Dendritic cell treated with granulocyte-macrophage colony-stimulating factor and Interleukin-4, amounts not matched to agents 40 ng/mL and 50 ng/mL, for 4 days (primary cell): ENCODE measurements at regions not wholly inside any gene's neighbourhood (a gene's known extent, or its start where the extent isn't known, plus 50 kb on each side); places are given as distances from the start of the nearest gene placed in this dataset.
"Not testable (repeated sequence)": the region's sequence is repeated elsewhere in the genome, so short reads cannot be mapped to it uniquely, and the experiment has no call there.

Experiments used
- H3K27ac Mint-ChIP-seq: one replicate; pipeline ENCODE4 v1.8.0; 2022; ENCODE audit warnings: mild to moderate bottlenecking, mixed read lengths
- H3K27me3 Mint-ChIP-seq: one replicate; pipeline ENCODE4 v1.8.0; 2022; ENCODE audit warnings: mild to moderate bottlenecking, mixed read lengths
- H3K36me3 Mint-ChIP-seq: one replicate; pipeline ENCODE4 v1.8.0; 2022; ENCODE audit warnings: low read depth, mixed read lengths
- H3K4me1 Mint-ChIP-seq: one replicate; pipeline ENCODE4 v1.8.0; 2022; ENCODE audit warnings: low read depth, mixed read lengths
- H3K4me3 Mint-ChIP-seq: one replicate; pipeline ENCODE4 v1.8.0; 2022; ENCODE audit warnings: mild to moderate bottlenecking, moderate library complexity, mixed read lengths
- H3K9me3 Mint-ChIP-seq: one replicate; pipeline ENCODE4 v1.8.0; 2022; ENCODE audit warnings: mixed read lengths
- intact Hi-C: fragments of 100-400 bp; cut with micrococcal nuclease; formaldehyde crosslinking; loops from one replicate; pipeline ENCODE4 v1.15.0; 2022

- Mint-ChIP-seq H3K27me3 (no peaks in the 10 kb centered on the region), H3K36me3 (no peaks in the 10 kb centered on the region), H3K27ac (no peak overlapping the region), H3K4me3 (no peak overlapping the region), H3K9me3 (no peaks in the 10 kb centered on the region), H3K4me1 (no peaks in the 10 kb centered on the region)
- intact Hi-C loops, result no loop called here
These were observed 746.0 kb downstream of the METTL4 start for GRCh38 chr18:1825296-1825695.

- Mint-ChIP-seq H3K36me3 (no peaks in the 10 kb centered on the region), H3K4me3 (no peak overlapping the region), H3K4me1 (no peaks in the 10 kb centered on the region), H3K27ac (no peak overlapping the region), H3K27me3 (no peaks in the 10 kb centered on the region), H3K9me3 (peaks cover 12% of the 10 kb centered on the region)
- intact Hi-C loops, result no loop called here
These were observed 730.4 kb downstream of the METTL4 start for GRCh38 chr18:1840878-1841277.

- intact Hi-C loops, result no loop called here
- Mint-ChIP-seq H3K4me3 (no peak overlapping the region), H3K4me1 (no peaks in the 10 kb centered on the region), H3K27me3 (no peaks in the 10 kb centered on the region), H3K27ac (no peak overlapping the region), H3K36me3 (no peaks in the 10 kb centered on the region), H3K9me3 (no peaks in the 10 kb centered on the region)
These were observed 724.7 kb downstream of the METTL4 start for GRCh38 chr18:1846640-1847039.

GRCh38 chr18:1848716-1849115 lies 722.6 kb downstream of the METTL4 start:
- H3K36me3 Mint-ChIP-seq, result no peaks in the 10 kb centered on the region
- H3K9me3 Mint-ChIP-seq, result no peaks in the 10 kb centered on the region
- no peak overlapping the region for H3K4me3 Mint-ChIP-seq
- no peaks in the 10 kb centered on the region for H3K27me3 Mint-ChIP-seq
- no peak overlapping the region for H3K27ac Mint-ChIP-seq
- H3K4me1 Mint-ChIP-seq, result no peaks in the 10 kb centered on the region
- intact Hi-C loops, result no loop called here

GRCh38 chr18:1849386-1849785 lies 721.9 kb downstream of the METTL4 start:
- Mint-ChIP-seq H3K4me1 (no peaks in the 10 kb centered on the region), H3K9me3 (no peaks in the 10 kb centered on the region), H3K27me3 (no peaks in the 10 kb centered on the region), H3K4me3 (no peak overlapping the region), H3K27ac (no peak overlapping the region), H3K36me3 (no peaks in the 10 kb centered on the region)
- intact Hi-C loops, result no loop called here

- H3K36me3 Mint-ChIP-seq, H3K9me3 Mint-ChIP-seq, intact Hi-C loops, H3K27ac Mint-ChIP-seq, H3K4me3 Mint-ChIP-seq, H3K4me1 Mint-ChIP-seq, H3K27me3 Mint-ChIP-seq: not testable (repeated sequence)
These were observed 714.0 kb downstream of the METTL4 start for GRCh38 chr18:1857281-1857680.

GRCh38 chr18:1861473-1861872 lies 709.8 kb downstream of the METTL4 start:
- intact Hi-C loops, result no loop called here
- no peaks in the 10 kb centered on the region for H3K27me3 Mint-ChIP-seq
- H3K4me3 Mint-ChIP-seq, result no peak overlapping the region
- no peaks in the 10 kb centered on the region for H3K4me1 Mint-ChIP-seq
- no peak overlapping the region for H3K27ac Mint-ChIP-seq
- no peaks in the 10 kb centered on the region for H3K36me3 Mint-ChIP-seq
- peaks cover 10% of the 10 kb centered on the region for H3K9me3 Mint-ChIP-seq

GRCh38 chr18:1865869-1866268 lies 705.4 kb downstream of the METTL4 start:
- intact Hi-C loops, result no loop called here
- Mint-ChIP-seq H3K4me3 (no peak overlapping the region), H3K27me3 (no peaks in the 10 kb centered on the region), H3K36me3 (no peaks in the 10 kb centered on the region), H3K9me3 (peaks cover 16% of the 10 kb centered on the region), H3K4me1 (no peaks in the 10 kb centered on the region), H3K27ac (no peak overlapping the region)

- Mint-ChIP-seq H3K4me3 (no peak overlapping the region), H3K4me1 (no peaks in the 10 kb centered on the region), H3K27me3 (peaks cover 3% of the 10 kb centered on the region), H3K9me3 (peaks cover under 1% of the 10 kb centered on the region), H3K27ac (no peak overlapping the region), H3K36me3 (no peaks in the 10 kb centered on the region)
- intact Hi-C loops, result no loop called here
These were observed 699.0 kb downstream of the METTL4 start for GRCh38 chr18:1872274-1872673.

GRCh38 chr18:1875219-1875618 lies 696.1 kb downstream of the METTL4 start:
- intact Hi-C loops, result no loop called here
- peaks cover 3% of the 10 kb centered on the region for H3K27me3 Mint-ChIP-seq
- H3K4me3 Mint-ChIP-seq, result no peak overlapping the region
- no peak overlapping the region for H3K27ac Mint-ChIP-seq
- no peaks in the 10 kb centered on the region for H3K36me3 Mint-ChIP-seq
- H3K9me3 Mint-ChIP-seq, result no peaks in the 10 kb centered on the region
- no peaks in the 10 kb centered on the region for H3K4me1 Mint-ChIP-seq

- H3K4me3 Mint-ChIP-seq, result no peak overlapping the region
- no peaks in the 10 kb centered on the region for H3K27me3 Mint-ChIP-seq
- intact Hi-C loops, result no loop called here
- no peaks in the 10 kb centered on the region for H3K9me3 Mint-ChIP-seq
- no peaks in the 10 kb centered on the region for H3K36me3 Mint-ChIP-seq
- no peaks in the 10 kb centered on the region for H3K4me1 Mint-ChIP-seq
- no peak overlapping the region for H3K27ac Mint-ChIP-seq
These were observed 686.7 kb downstream of the METTL4 start for GRCh38 chr18:1884623-1885022.

- no peak overlapping the region for H3K27ac Mint-ChIP-seq
- no peaks in the 10 kb centered on the region for H3K36me3 Mint-ChIP-seq
- no peaks in the 10 kb centered on the region for H3K27me3 Mint-ChIP-seq
- H3K4me3 Mint-ChIP-seq, result no peak overlapping the region
- no peaks in the 10 kb centered on the region for H3K4me1 Mint-ChIP-seq
- no peaks in the 10 kb centered on the region for H3K9me3 Mint-ChIP-seq
- intact Hi-C loops, result no loop called here
These were observed 679.7 kb downstream of the METTL4 start for GRCh38 chr18:1891641-1892040.

- Mint-ChIP-seq H3K36me3 (no peaks in the 10 kb centered on the region), H3K4me3 (no peak overlapping the region)
- intact Hi-C loops, result no loop called here
These were observed 679.1 kb downstream of the METTL4 start for GRCh38 chr18:1892191-1892590.

GRCh38 chr18:1895456-1896185 lies 675.7 kb downstream of the METTL4 start:
- no peak overlapping the region for H3K27ac Mint-ChIP-seq
- no peaks in the 10 kb centered on the region for H3K4me1 Mint-ChIP-seq
- no peaks in the 10 kb centered on the region for H3K9me3 Mint-ChIP-seq
- no peak overlapping the region for H3K4me3 Mint-ChIP-seq
- no peaks in the 10 kb centered on the region for H3K27me3 Mint-ChIP-seq
- H3K36me3 Mint-ChIP-seq, result no peaks in the 10 kb centered on the region
- intact Hi-C loops, result no loop called here

More at GRCh38 chr18:1892191-1892590, 679.1 kb downstream of the METTL4 start:
- Mint-ChIP-seq H3K27ac (no peak overlapping the region), H3K27me3 (no peaks in the 10 kb centered on the region), H3K9me3 (no peaks in the 10 kb centered on the region), H3K4me1 (no peaks in the 10 kb centered on the region)

- Mint-ChIP-seq H3K27me3 (no peaks in the 10 kb centered on the region), H3K27ac (no peak overlapping the region), H3K4me3 (no peak overlapping the region), H3K36me3 (no peaks in the 10 kb centered on the region), H3K4me1 (no peaks in the 10 kb centered on the region), H3K9me3 (peaks cover 9% of the 10 kb centered on the region)
- intact Hi-C loops, result no loop called here
These were observed 664.9 kb downstream of the METTL4 start for GRCh38 chr18:1906421-1906820.
